ENCODE measurements at regions not wholly inside any gene's neighbourhood (a gene's known extent, or its start where the extent isn't known, plus 50 kb on each side); places are given as distances from the start of the nearest gene placed in this dataset.
"Not testable (repeated sequence)": the region's sequence is repeated elsewhere in the genome, so short reads cannot be mapped to it uniquely, and the experiment has no call there.

GRCh38 chr7:17412883-17413282 lies 114.4 kb downstream of the AHR start:
- H3K36me3 ChIP-seq (ENCODE audit: control insufficient read depth in 5 of 5, insufficient read depth in 5 of 5, low read length in 5 of 5): no peaks in the 10 kb centered on the region
- H3K4me3 ChIP-seq (ENCODE audit: low read depth in 1 of 5, low read length in 5 of 5): no peak overlapping the region
- H3K27me3 ChIP-seq (ENCODE audit: control insufficient read depth in 5 of 5, insufficient read depth in 4 of 5, low read length in 5 of 5): no peaks in the 10 kb centered on the region
- peaks cover 0 to 9% (median 5%) of the 10 kb centered on the region in 5 donors for H3K4me1 ChIP-seq (ENCODE audit: control insufficient read depth in 5 of 5, insufficient read depth in 5 of 5, low read length in 5 of 5)
- H3K9me3 ChIP-seq (ENCODE audit: control insufficient read depth in 5 of 5, low read length in 5 of 5): no peaks in the 10 kb centered on the region
- no peak overlapping the region for H3K9ac ChIP-seq (ENCODE audit: low read length in 5 of 5)
- no peak overlapping the region for H3K27ac ChIP-seq (ENCODE audit: low read depth, low read length)

- Histone ChIP-seq H3K36me3 (ENCODE audit: control insufficient read depth in 5 of 5, insufficient read depth in 5 of 5, low read length in 5 of 5) (no peaks in the 10 kb centered on the region), H3K27ac (ENCODE audit: low read depth, low read length) (no peak overlapping the region), H3K4me1 (ENCODE audit: control insufficient read depth in 5 of 5, insufficient read depth in 5 of 5, low read length in 5 of 5) (no peaks in the 10 kb centered on the region), H3K9me3 (ENCODE audit: control insufficient read depth in 5 of 5, low read length in 5 of 5) (no peaks in the 10 kb centered on the region), H3K27me3 (ENCODE audit: control insufficient read depth in 5 of 5, insufficient read depth in 4 of 5, low read length in 5 of 5) (no peaks in the 10 kb centered on the region), H3K9ac (ENCODE audit: low read length in 5 of 5) (no peak overlapping the region), H3K4me3 (ENCODE audit: low read depth in 1 of 5, low read length in 5 of 5) (no peak overlapping the region)
Measured at GRCh38 chr7:17415955-17416354, 117.5 kb downstream of the AHR start.

GRCh38 chr7:17420308-17421015 lies 122.0 kb downstream of the AHR start:
- H3K27ac ChIP-seq (ENCODE audit: low read depth, low read length); H3K27me3 ChIP-seq (ENCODE audit: control insufficient read depth in 5 of 5, insufficient read depth in 4 of 5, low read length in 5 of 5); H3K4me3 ChIP-seq (ENCODE audit: low read depth in 1 of 5, low read length in 5 of 5); H3K4me1 ChIP-seq (ENCODE audit: control insufficient read depth in 5 of 5, insufficient read depth in 5 of 5, low read length in 5 of 5); H3K9me3 ChIP-seq (ENCODE audit: control insufficient read depth in 5 of 5, low read length in 5 of 5); H3K36me3 ChIP-seq (ENCODE audit: control insufficient read depth in 5 of 5, insufficient read depth in 5 of 5, low read length in 5 of 5); H3K9ac ChIP-seq (ENCODE audit: low read length in 5 of 5): not testable (repeated sequence)

GRCh38 chr7:17421941-17422340 lies 123.5 kb downstream of the AHR start:
- H3K27me3 ChIP-seq (ENCODE audit: control insufficient read depth in 5 of 5, insufficient read depth in 4 of 5, low read length in 5 of 5): no peaks in the 10 kb centered on the region
- peaks cover 0 to 4% (median 0%) of the 10 kb centered on the region in 5 donors for H3K9me3 ChIP-seq (ENCODE audit: control insufficient read depth in 5 of 5, low read length in 5 of 5)
- H3K4me1 ChIP-seq (ENCODE audit: control insufficient read depth in 5 of 5, insufficient read depth in 5 of 5, low read length in 5 of 5): no peaks in the 10 kb centered on the region
- H3K36me3 ChIP-seq (ENCODE audit: control insufficient read depth in 5 of 5, insufficient read depth in 5 of 5, low read length in 5 of 5): no peaks in the 10 kb centered on the region
- no peak overlapping the region for H3K27ac ChIP-seq (ENCODE audit: low read depth, low read length)
- no peak overlapping the region for H3K9ac ChIP-seq (ENCODE audit: low read length in 5 of 5)
- no peak overlapping the region for H3K4me3 ChIP-seq (ENCODE audit: low read depth in 1 of 5, low read length in 5 of 5)

- Histone ChIP-seq H3K4me3 (ENCODE audit: low read depth in 1 of 5, low read length in 5 of 5) (no peak overlapping the region), H3K27me3 (ENCODE audit: control insufficient read depth in 5 of 5, insufficient read depth in 4 of 5, low read length in 5 of 5) (no peaks in the 10 kb centered on the region), H3K4me1 (ENCODE audit: control insufficient read depth in 5 of 5, insufficient read depth in 5 of 5, low read length in 5 of 5) (no peaks in the 10 kb centered on the region), H3K27ac (ENCODE audit: low read depth, low read length) (no peak overlapping the region), H3K9me3 (ENCODE audit: control insufficient read depth in 5 of 5, low read length in 5 of 5) (peaks cover 0 to 7% (median 2%) of the 10 kb centered on the region in 5 donors), H3K36me3 (ENCODE audit: control insufficient read depth in 5 of 5, insufficient read depth in 5 of 5, low read length in 5 of 5) (no peaks in the 10 kb centered on the region), H3K9ac (ENCODE audit: low read length in 5 of 5) (no peak overlapping the region)
Measured at GRCh38 chr7:17422966-17423365, 124.5 kb downstream of the AHR start.

- Histone ChIP-seq H3K27ac (ENCODE audit: low read depth, low read length) (no peak overlapping the region), H3K27me3 (ENCODE audit: control insufficient read depth in 5 of 5, insufficient read depth in 4 of 5, low read length in 5 of 5) (no peaks in the 10 kb centered on the region), H3K4me3 (ENCODE audit: low read depth in 1 of 5, low read length in 5 of 5) (no peak overlapping the region), H3K9ac (ENCODE audit: low read length in 5 of 5) (no peak overlapping the region), H3K4me1 (ENCODE audit: control insufficient read depth in 5 of 5, insufficient read depth in 5 of 5, low read length in 5 of 5) (no peaks in the 10 kb centered on the region), H3K36me3 (ENCODE audit: control insufficient read depth in 5 of 5, insufficient read depth in 5 of 5, low read length in 5 of 5) (no peaks in the 10 kb centered on the region), H3K9me3 (ENCODE audit: control insufficient read depth in 5 of 5, low read length in 5 of 5) (peaks cover 0 to 13% (median 12%) of the 10 kb centered on the region in 5 donors)
Measured at GRCh38 chr7:17427924-17428323, 129.5 kb downstream of the AHR start.

- Histone ChIP-seq H3K9me3 (ENCODE audit: control insufficient read depth in 5 of 5, low read length in 5 of 5) (peaks cover 0 to 13% (median 12%) of the 10 kb centered on the region in 5 donors), H3K36me3 (ENCODE audit: control insufficient read depth in 5 of 5, insufficient read depth in 5 of 5, low read length in 5 of 5) (no peaks in the 10 kb centered on the region), H3K4me1 (ENCODE audit: control insufficient read depth in 5 of 5, insufficient read depth in 5 of 5, low read length in 5 of 5) (no peaks in the 10 kb centered on the region), H3K4me3 (ENCODE audit: low read depth in 1 of 5, low read length in 5 of 5) (no peak overlapping the region), H3K27ac (ENCODE audit: low read depth, low read length) (no peak overlapping the region), H3K9ac (ENCODE audit: low read length in 5 of 5) (no peak overlapping the region), H3K27me3 (ENCODE audit: control insufficient read depth in 5 of 5, insufficient read depth in 4 of 5, low read length in 5 of 5) (no peaks in the 10 kb centered on the region)
Measured at GRCh38 chr7:17429579-17429978, 131.1 kb downstream of the AHR start.

GRCh38 chr7:17432793-17433192 lies 134.3 kb downstream of the AHR start:
- Histone ChIP-seq H3K27ac (ENCODE audit: low read depth, low read length) (no peak overlapping the region), H3K4me3 (ENCODE audit: low read depth in 1 of 5, low read length in 5 of 5) (no peak overlapping the region), H3K27me3 (ENCODE audit: control insufficient read depth in 5 of 5, insufficient read depth in 4 of 5, low read length in 5 of 5) (no peaks in the 10 kb centered on the region), H3K9ac (ENCODE audit: low read length in 5 of 5) (no peak overlapping the region), H3K4me1 (ENCODE audit: control insufficient read depth in 5 of 5, insufficient read depth in 5 of 5, low read length in 5 of 5) (no peaks in the 10 kb centered on the region), H3K36me3 (ENCODE audit: control insufficient read depth in 5 of 5, insufficient read depth in 5 of 5, low read length in 5 of 5) (no peaks in the 10 kb centered on the region), H3K9me3 (ENCODE audit: control insufficient read depth in 5 of 5, low read length in 5 of 5) (peaks cover 0 to 12% (median 7%) of the 10 kb centered on the region in 5 donors)

- Histone ChIP-seq H3K9me3 (ENCODE audit: control insufficient read depth in 5 of 5, low read length in 5 of 5) (no peaks in the 10 kb centered on the region), H3K4me3 (ENCODE audit: low read depth in 1 of 5, low read length in 5 of 5) (no peak overlapping the region)
Measured at GRCh38 chr7:17434191-17434590, 135.7 kb downstream of the AHR start.

GRCh38 chr7:17434841-17435692 lies 136.6 kb downstream of the AHR start:
- Histone ChIP-seq H3K27ac (ENCODE audit: low read depth, low read length) (no peak overlapping the region), H3K4me1 (ENCODE audit: control insufficient read depth in 5 of 5, insufficient read depth in 5 of 5, low read length in 5 of 5) (no peaks in the 10 kb centered on the region), H3K27me3 (ENCODE audit: control insufficient read depth in 5 of 5, insufficient read depth in 4 of 5, low read length in 5 of 5) (no peaks in the 10 kb centered on the region)

More at GRCh38 chr7:17434191-17434590, 135.7 kb downstream of the AHR start:
- no peak overlapping the region for H3K27ac ChIP-seq (ENCODE audit: low read depth, low read length)
- no peak overlapping the region for H3K9ac ChIP-seq (ENCODE audit: low read length in 5 of 5)
- H3K4me1 ChIP-seq (ENCODE audit: control insufficient read depth in 5 of 5, insufficient read depth in 5 of 5, low read length in 5 of 5): no peaks in the 10 kb centered on the region
- H3K27me3 ChIP-seq (ENCODE audit: control insufficient read depth in 5 of 5, insufficient read depth in 4 of 5, low read length in 5 of 5): no peaks in the 10 kb centered on the region
- H3K36me3 ChIP-seq (ENCODE audit: control insufficient read depth in 5 of 5, insufficient read depth in 5 of 5, low read length in 5 of 5): no peaks in the 10 kb centered on the region

More at GRCh38 chr7:17434841-17435692, 136.6 kb downstream of the AHR start:
- Histone ChIP-seq H3K36me3 (ENCODE audit: control insufficient read depth in 5 of 5, insufficient read depth in 5 of 5, low read length in 5 of 5) (no peaks in the 10 kb centered on the region), H3K9ac (ENCODE audit: low read length in 5 of 5) (no peak overlapping the region), H3K9me3 (ENCODE audit: control insufficient read depth in 5 of 5, low read length in 5 of 5) (no peaks in the 10 kb centered on the region), H3K4me3 (ENCODE audit: low read depth in 1 of 5, low read length in 5 of 5) (no peak overlapping the region)
